ENCODE measurements at regions not wholly inside any gene's neighbourhood (a gene's known extent, or its start where the extent isn't known, plus 50 kb on each side); places are given as distances from the start of the nearest gene placed in this dataset.
"Not testable (repeated sequence)": the region's sequence is repeated elsewhere in the genome, so short reads cannot be mapped to it uniquely, and the experiment has no call there.

DNA sequence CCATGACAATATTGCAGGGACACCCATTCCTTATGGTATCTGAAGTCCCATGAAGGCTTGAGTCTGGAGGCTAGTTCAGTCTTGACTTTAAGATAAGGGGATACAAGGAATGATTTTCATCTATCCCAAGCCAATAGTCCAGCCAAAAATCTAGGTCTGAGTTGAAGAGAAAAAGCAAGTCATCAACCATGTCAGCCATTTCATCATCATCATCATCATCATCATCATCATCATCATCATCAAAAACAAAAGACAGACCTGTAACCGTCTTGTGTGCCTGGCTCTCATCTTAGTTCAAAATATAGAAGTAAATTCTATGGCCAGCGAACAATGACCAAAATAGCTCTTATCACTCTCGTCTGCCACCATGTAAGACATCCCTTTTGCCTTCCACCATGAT lies 59.5 kb upstream of the FAM90A26 start:
- DNase-seq (ENCODE audit: low read depth), result not testable (repeated sequence)

DNA sequence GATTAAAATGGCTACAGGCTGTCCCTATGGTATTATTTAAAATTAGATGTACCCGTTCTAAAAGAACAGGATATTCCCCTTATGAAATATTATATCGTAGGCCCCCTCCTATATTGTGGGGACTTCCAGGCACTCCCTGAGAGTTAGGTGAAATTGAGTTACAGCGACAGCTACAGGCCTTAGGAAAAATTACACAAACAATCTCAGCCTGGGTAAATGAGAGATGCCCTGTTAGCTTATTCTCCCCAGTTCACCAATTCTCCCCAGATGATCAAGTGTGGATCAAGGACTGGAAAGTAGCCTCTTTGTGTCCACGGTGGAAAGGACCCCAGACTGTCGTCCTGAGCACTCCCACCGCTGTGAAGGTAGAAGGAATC lies 67.1 kb upstream of the FAM90A26 start:
- not testable (repeated sequence) for DNase-seq (ENCODE audit: low read depth)

DNA sequence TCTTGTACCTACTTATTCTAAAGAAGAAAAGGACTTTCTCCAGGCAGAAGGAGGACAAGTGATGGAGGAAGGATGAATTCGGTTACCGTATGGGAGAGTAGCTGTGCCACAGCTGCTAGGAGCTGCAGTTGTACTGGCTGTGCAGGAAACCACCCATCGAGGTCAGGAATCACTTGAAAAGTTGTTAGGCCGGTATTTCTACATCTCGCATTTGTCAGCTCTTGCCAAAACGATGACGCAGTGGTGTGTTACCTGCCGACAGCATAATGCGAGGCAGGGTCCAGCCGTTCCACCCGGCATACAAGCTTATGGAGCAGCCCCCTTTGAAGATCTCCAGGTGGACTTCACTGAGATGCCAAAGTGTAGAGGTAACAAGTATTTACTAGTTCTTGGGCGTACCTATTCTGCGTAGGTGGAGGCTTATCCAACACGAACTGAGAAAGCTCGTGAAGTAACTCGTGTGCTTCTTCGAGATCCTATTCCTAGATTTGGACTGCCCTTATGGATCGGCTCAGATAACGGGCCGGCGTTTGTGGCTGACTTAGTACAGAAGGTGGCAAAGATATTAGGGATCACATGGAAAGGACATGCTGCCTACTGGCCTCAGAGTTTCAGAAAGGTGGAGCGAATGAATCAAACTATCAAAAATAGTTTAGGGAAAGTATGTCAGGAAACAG lies 67.6 kb upstream of the FAM90A26 start:
- not testable (repeated sequence) for DNase-seq (ENCODE audit: low read depth)

DNA sequence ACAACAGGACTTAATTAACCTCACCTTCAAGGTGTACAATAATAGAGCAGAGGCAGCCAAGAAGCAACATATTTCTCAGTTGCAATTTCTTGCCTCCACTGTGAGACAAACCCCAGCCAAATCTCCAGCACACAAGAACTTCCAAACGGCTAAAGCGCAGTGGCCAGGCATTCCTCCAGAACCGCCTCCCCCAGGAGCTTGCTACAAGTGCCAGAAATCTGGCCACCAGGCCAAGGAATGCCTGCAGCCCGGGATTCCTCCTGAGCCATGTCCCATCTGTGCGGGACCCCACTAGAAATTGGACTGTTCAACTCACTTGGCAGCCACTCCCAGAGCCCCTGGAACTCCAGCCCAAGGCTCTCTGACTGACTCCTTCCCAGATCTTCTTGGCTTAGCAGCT lies 73.9 kb upstream of the FAM90A26 start:
- DNase-seq (ENCODE audit: low read depth), result not testable (repeated sequence)

DNA sequence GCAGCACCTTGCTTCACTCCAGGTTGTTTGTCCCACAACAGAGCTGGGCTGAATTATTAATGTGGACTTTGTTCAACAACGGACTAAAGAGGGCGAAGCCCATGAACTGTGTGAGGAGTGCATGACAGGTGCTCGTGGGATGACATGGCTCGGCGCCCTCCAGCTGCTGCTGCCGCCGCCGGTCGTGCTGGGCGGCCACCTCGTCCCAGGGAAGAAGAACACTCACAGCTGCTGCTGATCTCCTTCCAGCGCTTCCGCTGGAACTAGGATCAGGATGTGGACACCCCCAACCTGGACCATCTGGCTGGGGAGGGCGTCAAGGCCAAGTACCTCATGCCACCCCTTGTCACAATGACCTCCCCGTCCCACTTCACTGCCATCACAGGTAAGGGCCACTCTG lies 91.4 kb upstream of the FAM90A26 start:
- DNase-seq (ENCODE audit: low read depth), result not testable (repeated sequence)

DNA sequence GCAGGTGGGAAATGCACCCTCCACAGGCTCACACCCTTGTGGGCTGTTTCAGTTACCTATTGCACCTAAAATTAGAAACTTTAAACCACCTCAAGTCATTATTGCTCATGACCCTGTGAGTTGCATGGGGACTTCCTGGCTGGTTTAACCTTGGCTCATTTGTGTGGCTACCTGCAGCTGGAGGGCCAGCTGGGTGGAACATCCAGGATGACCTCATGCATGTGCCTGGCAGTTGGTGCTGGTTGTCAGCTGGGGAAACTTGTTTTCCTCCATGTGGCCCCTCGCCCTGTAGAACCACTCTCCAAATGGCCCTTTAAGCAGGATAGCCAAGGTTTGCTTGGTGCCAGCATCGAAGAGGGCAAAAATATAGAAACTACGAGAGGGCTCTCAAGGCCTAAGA lies 93.2 kb upstream of the FAM90A26 start:
- DNase-seq (ENCODE audit: low read depth), result not testable (repeated sequence)

DNA sequence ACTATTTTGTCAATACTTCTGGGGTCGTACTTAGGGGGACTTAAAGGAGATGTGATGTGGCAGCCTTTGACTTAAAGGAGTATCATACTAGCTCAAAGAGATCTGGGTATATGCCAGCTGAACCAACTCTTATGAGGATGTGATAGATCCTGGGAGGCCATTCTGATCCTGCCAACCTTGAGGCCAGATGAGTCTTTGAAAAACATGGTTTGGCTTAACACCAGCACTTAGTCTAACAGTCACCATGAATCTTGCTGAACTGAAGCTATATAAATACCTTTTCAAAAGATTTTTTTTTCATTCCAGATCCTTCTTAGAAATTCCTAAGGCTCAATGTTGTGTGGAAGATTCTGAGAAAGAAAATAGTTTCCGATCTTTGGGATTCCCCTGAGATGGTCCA lies 93.7 kb upstream of the FAM90A26 start:
- not testable (repeated sequence) for DNase-seq (ENCODE audit: low read depth)

DNA sequence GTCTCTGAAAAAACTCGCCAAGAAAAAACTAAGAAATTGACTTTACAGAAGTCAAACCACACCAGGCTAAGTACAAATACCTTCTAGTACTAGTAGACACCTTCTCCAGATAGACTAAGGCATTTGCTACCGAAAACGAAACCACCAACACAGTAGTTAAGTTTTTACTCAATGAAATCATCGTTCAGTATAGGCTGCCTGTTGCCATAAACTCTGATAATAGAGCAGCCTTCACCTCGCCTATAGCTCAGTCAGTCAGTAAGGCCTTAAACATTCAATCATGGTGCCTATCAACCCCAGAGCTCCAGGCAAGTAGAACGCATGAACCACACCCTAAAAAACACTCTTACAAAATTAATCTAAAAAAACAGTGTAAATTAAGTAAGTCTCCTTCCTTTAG lies 96.8 kb upstream of the FAM90A26 start:
- not testable (repeated sequence) for DNase-seq (ENCODE audit: low read depth)

DNA sequence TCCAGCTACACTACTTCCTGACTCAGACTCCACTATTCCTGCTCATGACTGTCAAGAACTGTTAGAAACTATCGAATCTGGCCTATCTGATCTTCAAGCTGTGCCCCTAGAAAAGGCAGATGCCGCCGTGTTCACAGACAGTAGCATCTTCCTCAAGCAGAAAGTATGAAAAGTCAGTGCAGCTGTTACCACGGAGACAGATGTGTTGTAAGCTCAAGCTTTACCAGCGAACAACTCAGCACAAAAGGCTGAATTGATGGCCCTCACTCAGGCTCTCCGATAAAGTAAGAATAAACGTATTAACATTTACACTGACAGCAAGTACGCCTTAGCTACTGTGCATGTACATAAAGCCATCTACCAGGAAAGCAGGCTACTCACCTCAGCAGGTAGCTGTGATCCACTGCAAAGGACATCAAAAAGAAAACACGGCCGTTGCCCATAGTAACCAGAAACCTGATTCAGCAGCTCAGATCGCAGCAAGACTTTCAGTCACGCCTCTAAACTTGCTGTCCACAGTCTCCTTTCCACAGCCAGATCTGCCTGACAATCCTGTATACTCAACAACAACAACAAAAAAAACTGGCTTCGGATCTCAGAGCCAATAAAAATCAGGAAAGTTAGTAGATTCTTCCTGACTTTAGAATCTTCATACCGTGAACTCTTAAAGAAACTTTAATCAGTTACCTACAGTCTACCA lies 97.5 kb upstream of the FAM90A26 start:
- DNase-seq (ENCODE audit: low read depth), result not testable (repeated sequence)

DNA sequence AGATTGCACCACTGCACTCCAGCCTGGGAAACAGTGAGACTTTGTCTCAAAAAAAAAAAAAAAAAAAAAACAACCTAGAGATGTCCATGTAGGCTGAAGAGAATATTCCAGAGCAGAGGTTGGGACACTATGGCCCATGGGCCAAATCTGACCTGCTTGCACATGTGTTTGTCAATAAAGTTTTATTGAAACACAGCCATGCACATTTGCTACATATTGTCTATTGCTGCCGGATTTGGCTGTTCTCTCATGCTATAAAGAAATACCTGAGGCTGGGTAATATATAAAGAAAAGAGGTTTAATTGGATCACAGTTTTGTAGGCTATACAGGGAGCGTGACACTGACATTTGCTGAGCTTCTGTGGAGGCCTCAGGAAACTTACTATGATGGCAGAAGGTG lies 102.3 kb upstream of the FAM90A26 start:
- not testable (repeated sequence) for DNase-seq (ENCODE audit: low read depth)

DNA sequence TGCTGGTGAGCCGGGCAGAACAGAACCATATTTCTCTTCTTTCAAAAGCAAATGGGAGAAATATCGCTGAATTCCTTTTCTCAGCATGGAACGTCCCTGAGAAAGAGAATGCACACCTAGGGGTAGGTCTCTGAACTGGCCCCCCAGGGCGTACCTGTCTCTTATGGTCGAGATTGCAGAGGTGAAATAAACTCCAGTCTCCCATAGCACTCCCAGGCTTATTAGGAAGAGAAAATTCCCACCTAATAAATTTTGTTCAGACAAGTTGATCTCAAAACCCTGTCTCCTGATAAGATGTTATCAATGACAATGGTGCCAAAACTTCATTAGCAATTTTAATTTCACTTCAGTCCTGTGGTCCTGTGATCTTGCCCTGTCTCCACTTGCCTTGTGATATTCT lies 106.6 kb upstream of the FAM90A26 start:
- DNase-seq (ENCODE audit: low read depth), result not testable (repeated sequence)

DNA sequence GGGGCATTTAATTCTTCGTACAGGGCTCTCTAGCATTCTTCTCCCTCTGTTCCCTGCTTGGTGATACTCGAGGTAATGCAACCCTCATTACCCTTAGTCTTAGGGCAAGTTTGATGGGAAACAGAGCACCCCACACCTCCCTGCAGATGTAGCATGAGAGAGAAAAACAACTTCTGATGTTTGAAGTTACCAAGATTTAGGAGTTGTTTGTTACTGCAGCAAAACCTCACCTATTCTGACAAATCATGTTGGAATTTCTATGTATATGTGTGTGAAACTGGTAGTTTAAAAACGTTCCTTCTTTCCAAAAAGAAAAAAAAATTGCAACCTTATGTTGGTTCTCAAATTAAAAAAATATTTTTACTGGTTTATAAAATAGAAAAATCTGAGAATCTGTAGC lies 145.3 kb upstream of the FAM90A26 start:
- DNase-seq (ENCODE audit: low read depth), result not testable (repeated sequence)

DNA sequence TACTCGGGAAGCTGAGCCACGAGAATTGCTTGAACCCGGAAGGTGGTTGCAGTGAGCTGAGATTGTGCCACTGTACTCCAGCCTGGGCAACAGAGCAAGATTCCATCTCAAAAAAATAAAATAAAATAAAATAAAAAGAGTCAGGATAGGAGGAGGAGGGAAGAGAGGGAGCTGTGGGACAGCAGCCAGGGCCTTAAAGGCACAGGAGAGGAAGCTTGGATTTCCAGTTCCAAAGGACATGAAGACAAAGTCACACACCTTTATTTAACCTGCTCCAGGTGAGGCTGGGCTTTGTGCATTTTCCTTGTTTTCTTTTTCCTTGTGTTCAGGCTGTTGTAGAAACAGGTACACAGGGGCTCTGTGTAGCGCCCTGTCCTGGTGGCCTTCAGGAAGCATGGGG lies 138.2 kb upstream of the HMX1 start:
- DNase-seq (ENCODE audit: low read depth), result not testable (repeated sequence)

DNA sequence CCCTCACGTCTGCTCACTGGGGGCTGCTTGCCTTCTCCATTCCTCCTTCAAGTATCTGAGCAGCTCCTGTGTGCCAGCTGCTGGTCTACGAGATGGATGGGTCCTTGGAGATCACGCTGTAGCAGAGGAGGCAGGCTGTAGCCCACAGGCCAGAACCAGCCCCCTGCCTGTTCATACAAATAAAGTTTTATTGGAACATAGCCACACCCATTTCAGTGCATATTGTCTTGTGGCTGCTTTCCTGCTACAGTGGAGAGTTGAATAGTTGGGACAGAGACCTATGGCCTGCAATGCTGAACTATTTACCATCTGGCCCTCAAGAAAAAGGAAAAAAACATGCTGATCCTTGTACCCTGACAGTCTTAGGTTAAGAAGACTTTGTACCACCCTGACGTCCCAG lies 136.8 kb upstream of the HMX1 start:
- not testable (repeated sequence) for DNase-seq (ENCODE audit: low read depth)

DNA sequence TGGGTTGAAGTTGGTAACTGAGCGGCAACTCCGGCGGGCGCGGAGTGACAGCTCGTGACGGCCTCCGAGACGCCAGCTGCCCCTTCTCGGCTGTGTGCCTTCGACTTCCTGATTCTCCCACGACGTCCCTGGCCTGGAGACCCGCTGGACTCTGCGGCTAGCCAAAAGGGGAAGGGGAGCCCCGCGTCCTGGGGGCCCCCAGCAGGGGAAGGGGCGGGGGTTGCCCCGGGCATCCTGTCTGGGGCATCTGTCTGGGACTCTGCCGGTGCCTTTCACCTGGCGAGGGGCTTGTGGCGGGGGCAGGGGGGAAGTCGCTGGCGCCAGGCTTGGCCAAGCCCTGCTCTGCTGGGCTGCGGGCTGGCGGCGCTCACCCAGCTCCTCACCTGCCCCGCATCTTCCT lies 129.5 kb upstream of the HMX1 start:
- DNase-seq (ENCODE audit: low read depth), result not testable (repeated sequence)

DNA sequence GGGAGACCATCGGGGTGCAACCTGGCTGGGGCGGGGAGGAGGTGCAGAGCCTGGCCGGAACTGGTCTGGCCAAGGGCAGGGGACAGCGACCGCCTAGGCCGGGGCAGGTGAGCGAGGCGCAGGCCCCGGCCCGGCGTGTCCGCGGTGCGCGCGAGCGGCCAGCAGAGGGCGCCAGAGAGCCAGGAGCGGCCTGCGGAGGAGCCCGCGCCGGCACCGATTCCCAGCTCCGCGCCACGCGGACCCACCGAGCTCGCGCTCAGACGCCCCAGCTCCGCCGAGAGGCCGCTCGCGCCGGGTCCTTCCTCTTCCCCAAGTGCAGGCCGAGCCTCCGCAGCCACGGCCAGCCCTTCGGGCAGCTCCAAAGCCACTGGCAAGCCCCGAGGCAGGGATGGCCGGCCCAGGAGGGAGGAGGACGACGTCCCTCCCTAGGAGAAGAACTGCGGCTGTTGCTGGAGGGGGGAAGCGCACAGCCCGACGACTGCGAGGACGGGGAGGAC lies 128.9 kb upstream of the HMX1 start:
- DNase-seq (ENCODE audit: low read depth), result peak; percentile 3

DNA sequence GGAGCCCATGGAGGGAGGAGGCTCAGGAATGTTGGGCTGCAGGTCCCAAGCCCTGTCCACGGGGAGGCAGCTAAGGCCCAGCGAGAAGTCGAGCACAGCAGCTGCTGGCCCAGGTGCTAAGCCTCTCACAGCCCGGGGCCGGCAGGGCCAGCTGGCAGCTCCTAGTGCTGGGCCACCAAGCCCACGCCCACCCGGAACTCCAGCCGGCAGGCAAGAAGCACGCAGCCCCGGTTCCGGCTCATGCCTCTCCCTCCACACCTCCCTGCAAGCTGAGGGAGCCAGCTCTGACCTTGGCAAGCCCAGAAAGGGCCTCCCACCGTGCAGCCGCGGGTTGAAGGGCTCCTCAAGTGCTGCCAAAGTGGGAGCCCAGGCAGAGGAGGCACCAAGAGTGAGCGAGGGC lies 121.3 kb upstream of the HMX1 start:
- DNase-seq (ENCODE audit: low read depth), result not testable (repeated sequence)

DNA sequence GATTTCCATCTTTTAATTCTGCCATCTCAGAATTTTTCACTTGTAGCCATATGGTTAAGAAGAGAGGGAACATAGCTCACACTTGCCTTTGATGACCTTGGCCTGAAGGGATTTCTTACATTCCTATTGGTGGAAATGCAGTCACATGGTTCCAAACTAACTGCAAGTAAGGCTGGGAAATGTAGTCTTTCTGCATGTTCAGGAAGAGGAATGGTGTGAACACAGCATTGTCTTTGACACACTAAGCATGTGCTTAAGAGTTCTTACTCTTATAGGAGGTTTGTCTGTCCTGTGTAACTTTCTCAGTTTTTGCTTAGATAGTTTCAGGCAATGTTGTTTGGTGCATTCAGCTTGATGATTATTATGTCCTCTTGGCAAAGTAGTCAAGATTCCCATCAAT lies 119.8 kb upstream of the HMX1 start:
- not testable (repeated sequence) for DNase-seq (ENCODE audit: low read depth)

DNA sequence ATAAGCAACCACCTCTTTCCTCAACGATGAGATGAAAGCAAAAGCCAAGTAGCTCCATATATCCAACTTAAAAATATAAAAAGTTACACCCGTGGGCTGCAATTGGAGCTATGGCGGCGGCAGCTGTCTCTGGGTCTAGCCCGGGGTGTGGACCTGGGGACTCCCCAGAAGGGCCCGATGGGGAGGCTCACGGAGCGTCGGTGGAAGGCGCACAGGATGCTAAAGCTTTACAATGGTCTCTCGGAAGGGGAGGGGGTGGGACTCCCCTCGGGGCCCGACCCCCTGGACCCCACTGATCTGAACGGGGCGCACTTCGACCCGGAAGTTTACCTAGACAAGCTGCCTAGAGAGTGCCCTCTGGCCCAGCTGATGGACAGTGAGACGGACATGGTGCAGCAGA lies 118.7 kb upstream of the HMX1 start:
- DNase-seq (ENCODE audit: low read depth), result not testable (repeated sequence)

DNA sequence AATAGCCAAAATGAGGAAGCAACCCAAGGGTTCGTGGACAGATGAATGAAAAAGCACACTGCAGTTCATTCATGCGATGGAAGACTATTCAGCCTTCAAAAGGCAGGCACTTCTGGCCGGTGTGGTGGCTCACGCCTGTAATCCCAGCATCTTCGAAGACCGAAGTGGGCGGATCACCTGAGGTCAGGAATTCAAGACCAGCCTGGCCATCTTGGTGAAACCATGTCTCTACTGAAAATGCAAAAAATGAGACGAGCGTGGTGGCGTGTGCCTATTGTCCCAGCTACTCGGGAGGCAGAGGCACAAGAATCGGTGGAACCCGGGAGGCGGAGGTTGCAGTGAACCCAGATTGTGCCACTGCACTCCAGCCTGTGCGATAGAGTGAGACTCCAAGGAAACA lies 114.1 kb upstream of the HMX1 start:
- DNase-seq (ENCODE audit: low read depth), result not testable (repeated sequence)

DNA sequence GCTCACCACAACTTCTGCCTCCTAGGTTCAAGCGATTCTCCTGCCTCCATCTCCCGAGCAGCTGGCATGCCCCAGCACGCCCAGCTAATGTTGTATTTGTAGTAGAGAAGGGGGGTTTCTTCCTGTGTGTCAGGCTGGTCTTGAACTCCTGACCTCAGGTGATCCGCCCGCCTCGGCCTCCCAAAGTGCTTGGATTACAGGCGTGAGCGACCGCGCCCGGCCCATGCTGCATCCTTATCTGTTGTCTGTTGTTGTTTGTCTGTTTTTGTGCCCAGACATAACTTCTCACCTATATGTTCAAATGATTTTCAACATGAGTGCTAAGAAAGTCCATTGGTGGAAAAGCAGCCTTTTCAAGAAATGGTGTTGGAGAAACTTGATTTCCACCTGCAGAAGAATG lies 113.0 kb upstream of the HMX1 start:
- not testable (repeated sequence) for DNase-seq (ENCODE audit: low read depth)

DNA sequence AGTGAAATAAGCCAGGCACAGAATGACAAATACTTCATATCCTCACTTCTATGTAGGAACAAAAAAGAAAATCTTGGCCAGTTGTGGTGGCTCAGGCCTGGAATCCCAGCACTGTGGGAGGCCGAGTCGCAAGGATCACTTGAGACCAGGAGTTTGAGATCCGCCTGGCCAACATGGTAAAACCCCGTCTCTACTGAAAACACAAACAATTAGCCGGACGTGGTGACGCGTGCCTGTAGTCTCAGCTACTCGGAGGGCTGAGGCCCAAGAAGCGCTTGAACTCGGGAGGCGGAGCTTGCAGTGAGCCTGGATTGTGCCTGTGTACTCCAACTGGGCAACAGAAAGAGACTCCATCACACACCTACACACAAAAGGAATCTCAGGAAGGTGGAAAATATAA lies 112.3 kb upstream of the HMX1 start:
- not testable (repeated sequence) for DNase-seq (ENCODE audit: low read depth)

DNA sequence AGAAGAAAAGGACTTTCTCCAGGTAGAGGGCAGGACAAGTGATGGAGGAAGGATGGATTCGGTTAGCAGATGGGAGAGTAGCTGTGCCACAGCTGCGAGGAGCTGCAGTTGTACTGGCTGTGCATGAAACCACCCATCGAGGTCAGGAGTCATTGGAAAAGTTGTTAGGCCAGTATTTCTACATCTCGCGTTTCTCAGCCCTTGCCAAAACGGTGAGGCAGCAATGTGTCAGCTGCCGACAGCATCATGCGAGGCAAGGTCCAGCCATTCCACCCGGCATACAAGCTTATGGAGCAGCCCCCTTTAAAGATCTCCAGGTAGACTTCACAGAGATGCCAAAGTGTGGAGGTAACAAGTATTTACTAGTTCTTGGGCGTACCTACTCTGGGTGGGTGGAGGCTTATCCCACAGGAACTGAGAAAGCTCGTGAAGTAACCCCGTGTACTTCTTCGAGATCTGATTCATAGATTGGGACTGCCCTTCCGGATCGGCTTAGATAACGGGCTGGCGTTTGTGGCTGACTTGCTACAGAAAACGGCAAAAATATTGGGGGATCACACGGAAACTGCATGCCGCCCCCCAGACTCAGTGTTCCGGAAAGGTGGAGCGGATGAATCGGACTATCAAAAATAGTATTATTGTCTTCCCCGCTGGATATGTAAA lies 105.0 kb upstream of the HMX1 start:
- DNase-seq (ENCODE audit: low read depth), result not testable (repeated sequence)
